KG1 (cell line): ENCODE measurements at regions not wholly inside any gene's neighbourhood (a gene's known extent, or its start where the extent isn't known, plus 50 kb on each side); places are given as distances from the start of the nearest gene placed in this dataset.
"Not testable (repeated sequence)": the region's sequence is repeated elsewhere in the genome, so short reads cannot be mapped to it uniquely, and the experiment has no call there.

Experiments used
- DNase-seq: peaks from one replicate; lab custom pipeline; 2025; lab: John Stamatoyannopoulos, UW

GRCh38 chr10:94088926-94089381 lies 95.2 kb downstream of the PLCE1 start:
- no peak for DNase-seq

DNA sequence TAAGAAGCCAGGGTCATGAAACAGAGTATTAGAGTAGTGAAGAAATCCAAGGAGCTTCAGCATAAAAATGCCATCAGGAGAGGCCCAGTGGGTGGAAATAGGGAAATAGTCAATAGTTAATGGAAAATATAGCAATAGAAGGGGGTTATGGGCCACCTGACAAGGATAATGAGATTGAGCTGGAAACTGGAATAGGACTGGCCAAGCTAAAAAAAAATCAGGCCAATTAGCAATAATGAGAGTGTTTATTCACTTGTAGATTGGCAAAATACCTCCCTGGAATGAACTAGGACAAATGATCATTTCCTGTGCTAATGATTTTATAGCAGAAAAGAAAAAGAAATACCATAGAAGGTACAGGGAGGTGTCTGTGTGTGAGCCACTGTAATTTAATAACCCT lies 97.9 kb downstream of the PLCE1 start:
- no peak for DNase-seq

- no peak for DNase-seq
These were observed 99.1 kb downstream of the PLCE1 start for GRCh38 chr10:94092848-94093247.

DNA sequence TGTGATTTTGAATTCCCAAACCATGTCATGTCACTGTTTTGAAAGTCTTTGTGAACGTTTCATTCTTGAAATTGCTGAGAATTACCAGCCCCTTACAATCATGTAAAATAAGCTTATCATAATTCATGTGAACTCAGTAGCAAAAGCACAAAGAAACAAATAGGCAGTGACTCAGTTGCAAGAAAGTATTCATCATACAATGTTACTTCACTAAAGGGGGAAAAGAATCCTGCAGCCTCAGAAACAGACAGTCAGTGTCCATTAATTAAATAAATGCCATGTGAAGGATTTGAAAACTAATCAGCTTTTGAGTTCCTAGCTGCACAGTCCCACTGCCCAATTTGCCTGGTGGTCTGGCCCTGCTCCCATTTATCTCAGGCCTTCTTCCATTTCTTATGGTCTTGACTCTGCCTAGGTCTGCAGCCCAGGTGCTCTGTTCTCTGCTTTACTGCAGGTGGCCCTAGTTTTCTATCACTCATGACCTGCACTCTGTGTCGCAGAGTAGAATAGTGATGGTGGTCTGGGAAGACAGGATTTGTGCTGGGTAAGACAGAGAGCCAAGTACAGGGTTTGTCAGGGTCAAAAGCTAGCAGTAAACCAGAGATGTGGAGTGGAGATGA lies 99.7 kb downstream of the PLCE1 start:
- no peak for DNase-seq

GRCh38 chr10:94094540-94094939 lies 100.8 kb downstream of the PLCE1 start:
- no peak for DNase-seq

DNA sequence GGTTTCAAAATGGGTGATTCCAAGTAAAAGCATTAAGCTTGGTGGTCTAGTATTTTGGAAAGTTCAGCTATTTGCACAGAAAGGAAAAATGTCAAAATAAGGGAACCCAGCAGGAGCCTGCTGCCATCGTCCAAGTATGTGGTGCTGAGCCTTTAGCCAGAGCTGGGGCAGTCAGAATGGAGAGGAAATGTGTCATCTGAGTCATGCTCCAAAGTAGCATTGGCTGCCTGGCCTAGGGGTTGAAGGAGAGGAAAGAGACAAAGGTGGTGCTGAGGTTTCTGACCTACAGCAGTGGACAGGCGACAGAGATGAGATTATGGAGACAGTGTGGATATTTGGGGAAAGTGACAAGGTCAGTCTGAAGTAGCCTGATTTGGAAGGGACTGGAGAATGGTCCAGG lies 103.9 kb downstream of the PLCE1 start:
- DNase-seq = no peak

- DNase-seq = no peak
These were observed 105.2 kb downstream of the PLCE1 start for GRCh38 chr10:94098896-94099295.

- DNase-seq = no peak
These were observed 108.2 kb downstream of the PLCE1 start for GRCh38 chr10:94101894-94102293.

- DNase-seq = no peak
These were observed 108.7 kb downstream of the PLCE1 start for GRCh38 chr10:94102436-94102835.

DNA sequence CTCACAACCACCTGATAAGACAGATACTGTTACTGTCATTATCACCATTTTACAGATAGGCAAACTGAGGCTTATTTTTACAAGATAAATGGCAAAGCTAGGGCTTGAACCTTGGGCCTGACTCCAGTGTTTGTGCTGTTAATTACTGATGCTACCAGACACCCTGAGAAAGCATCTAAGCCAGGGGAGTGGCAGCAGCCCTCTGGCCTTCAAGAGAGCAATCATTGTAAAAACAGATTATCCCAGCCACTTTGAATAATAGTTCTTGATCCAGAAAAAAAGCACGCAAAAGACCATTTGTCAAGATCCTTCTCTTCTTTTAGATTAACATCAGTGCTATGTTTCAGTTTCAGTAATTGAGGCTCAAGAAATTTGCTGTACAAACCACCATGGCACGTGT lies 109.5 kb downstream of the PLCE1 start:
- DNase-seq = no peak

DNA sequence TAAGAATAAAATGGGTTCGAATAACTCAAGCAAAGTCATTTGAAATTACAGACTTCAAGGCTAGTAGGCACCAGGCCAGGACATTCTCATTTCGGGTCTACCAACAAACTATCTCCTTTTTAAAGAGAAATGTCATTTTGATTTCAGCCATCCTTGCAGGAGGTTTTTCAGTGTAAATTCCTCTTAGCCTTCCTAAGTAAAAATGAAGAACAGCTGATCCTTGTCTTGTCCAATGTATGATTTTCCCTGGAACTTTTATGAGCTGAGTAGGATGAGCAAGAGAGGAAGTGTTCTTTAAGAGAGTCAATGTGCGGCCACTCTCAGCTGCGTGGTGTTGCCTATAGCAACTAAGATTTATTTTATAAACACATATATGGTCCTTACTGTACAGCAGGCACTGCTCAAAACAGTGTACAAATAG lies 110.1 kb downstream of the PLCE1 start:
- DNase-seq = no peak

DNA sequence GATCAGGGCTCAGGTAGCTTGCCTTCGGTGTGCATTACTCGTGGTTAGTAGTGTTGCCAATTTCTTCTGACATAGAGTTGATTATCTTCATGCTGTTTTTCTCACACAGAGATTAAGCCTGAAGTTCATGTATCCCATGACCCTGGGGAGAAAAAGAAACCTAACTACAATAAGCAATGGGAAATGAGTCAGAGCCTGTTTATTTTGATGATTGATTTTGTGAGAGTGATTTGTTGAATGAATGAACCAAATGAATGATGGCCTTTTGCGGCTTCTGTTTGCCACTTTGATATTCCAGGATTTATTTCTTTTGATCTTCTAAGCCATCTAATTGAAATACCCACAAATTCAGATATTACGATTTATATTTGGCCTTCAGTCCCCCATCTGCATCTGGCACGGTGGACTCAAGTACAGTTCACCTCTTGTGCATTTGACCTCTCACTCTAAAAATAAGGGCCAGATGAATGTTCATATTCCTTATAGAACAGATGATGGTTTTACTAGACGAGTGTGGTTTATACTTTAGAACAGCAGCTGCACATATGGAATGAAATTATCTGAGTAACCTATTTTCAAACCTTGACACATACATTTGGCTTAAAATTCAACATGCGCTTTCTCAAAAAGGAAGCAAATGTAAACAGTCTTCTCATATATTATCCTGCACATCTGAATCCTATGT lies 110.7 kb downstream of the PLCE1 start:
- no peak for DNase-seq

DNA sequence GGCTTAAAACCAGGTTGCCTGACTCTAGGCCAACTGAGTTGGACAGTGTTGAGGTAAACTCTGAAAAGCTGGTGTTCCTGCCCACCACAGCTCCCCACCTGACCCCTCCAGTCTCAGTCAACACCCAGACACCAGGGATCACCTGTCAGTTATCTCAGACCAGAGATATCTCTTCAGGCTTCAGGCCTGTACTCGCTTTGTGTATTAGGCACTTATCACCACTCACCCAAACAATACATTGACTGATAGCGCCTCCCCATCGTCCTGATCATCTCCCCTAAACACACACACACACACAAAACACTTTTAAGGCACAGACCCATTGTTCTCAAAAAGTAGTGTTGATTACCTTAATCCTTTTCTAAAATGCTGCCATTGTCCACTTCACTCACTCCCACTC lies 111.5 kb downstream of the PLCE1 start:
- DNase-seq = no peak

GRCh38 chr10:94107191-94107590 lies 113.5 kb downstream of the PLCE1 start:
- DNase-seq = no peak

DNA sequence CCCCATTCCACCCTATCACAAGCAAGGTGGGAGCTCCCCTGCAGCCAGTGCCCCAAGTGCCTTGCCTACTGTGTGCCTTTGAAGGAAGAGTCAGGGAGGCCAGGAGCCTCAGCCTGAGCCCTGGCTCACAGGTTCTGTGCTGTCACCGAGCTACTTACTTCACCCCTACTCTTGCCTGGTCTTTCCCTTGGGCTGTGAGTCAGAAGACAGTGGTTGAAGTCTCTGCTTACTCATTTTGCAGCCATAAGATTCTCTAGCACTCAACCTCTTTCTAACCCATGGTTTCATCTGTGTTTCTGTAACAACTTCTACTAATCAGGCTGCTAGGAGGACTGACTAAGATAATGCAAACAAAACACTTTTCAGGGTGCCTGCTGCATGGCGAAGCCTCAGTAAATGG lies 114.5 kb downstream of the PLCE1 start:
- no peak for DNase-seq

DNA sequence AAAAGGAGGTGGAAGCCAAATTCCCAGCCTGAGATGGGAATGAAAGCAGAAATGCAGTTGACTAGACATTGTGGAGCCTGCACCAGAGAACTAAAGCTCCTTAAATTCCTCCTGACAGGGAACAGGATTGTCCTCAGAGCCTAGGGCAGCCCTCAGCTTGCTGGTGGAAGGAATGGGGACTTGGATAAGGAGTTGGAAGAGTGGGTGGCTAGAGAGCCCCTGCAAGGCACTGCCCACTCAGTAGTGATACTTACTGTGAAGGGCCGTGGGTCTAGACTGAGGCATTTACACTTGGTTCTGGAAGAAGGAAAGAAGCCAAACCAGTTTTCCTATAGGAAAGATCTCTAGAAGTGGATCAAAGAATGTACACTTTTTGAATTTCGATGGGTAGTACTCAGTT lies 117.6 kb downstream of the PLCE1 start:
- DNase-seq = no peak

GRCh38 chr10:94112321-94112720 lies 118.6 kb downstream of the PLCE1 start:
- DNase-seq = no peak

- DNase-seq = no peak
These were observed 122.0 kb downstream of the PLCE1 start for GRCh38 chr10:94115725-94116124.

DNA sequence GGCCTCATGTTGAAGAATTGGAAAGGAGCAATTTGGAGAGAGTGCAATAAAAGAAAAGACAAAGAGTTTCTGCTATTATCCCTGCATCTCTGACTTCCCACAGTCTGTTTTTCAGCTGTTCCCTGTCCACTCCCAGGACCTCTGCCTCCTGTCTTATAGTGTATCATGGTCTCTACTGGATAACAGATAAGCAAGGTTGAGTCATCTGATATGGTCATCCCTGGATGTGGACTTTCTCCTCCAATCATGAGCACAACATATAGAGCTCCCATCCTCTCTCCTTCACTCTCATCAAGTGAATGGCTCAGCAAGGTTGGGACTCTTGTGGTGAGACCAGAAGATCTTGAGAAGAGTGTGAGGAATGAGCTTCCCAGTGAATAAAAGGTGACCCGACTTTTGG lies 123.1 kb downstream of the PLCE1 start:
- DNase-seq = no peak

- no peak for DNase-seq
These were observed 128.5 kb downstream of the PLCE1 start for GRCh38 chr10:94122211-94122610.

DNA sequence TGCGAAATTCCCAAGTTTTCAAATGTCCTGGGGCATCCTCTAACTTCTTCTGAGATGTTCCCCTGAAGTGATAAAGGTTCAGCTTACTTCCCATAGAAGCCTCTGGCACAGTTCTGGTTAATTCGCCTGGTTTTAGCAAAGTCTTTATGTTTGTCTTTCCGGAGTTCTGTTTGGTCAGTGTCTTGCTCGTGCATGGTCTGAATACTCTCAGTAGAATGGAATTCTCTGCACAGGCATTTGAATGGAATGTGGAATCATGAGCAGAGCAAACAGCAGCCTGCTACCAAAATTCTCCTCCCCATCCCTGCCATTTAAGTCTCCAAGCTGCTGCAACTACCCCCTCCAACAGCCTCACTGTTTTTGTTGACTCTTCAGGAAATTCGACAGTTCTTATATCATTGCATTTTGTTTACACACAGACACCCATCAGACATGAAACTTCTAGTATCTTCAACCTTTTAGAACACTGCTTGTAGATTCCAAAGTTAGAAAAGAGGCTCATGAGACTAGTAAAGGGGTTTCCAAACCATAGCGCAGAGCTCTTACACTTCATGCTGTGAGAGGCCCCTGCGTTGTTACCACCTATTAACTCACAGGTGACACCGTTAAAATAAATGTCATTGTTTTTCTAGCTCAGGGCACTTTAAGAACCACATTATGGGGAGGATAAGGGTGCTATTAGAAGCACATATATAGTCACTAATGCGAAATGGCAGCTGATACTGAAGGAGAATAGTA lies 129.7 kb downstream of the PLCE1 start:
- no peak for DNase-seq

GRCh38 chr10:94124147-94124546 lies 130.4 kb downstream of the PLCE1 start:
- DNase-seq = not testable (repeated sequence)

DNA sequence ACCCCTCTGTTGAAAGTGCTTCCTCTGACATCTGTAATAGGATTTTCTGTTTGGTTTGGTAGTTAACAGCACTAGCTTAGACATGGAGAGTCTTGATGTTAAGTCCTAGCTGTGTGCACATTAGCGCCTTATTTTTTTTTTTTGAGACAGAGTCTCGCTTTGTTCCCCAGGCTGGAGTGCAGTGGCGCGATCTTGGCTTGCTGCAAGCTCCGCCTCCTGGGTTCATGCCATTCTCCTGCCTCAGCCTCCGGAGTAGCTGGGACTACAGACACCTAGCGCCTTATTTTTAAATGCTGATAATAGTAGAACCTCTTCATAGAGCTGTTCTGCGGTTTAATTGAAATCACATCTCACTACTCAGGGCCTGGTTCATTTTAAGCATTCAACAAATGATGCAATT lies 131.5 kb downstream of the PLCE1 start:
- not testable (repeated sequence) for DNase-seq
